OCI-LY3 (cell line): ENCODE measurements at regions not wholly inside any gene's neighbourhood (a gene's known extent, or its start where the extent isn't known, plus 50 kb on each side); places are given as distances from the start of the nearest gene placed in this dataset.

Experiments used
- H2AFZ ChIP-seq: fragments of 200-600, 300-600 bp; shearing (Covaris generic); 2 replicates; pipeline ENCODE4 v1.6.0; 2014; ENCODE audit warnings: antibody characterized with exemption, low read depth, low read length
- H3K27ac ChIP-seq: fragments of 200-600, 300-600 bp; sonication (generic); 2 replicates; pipeline ENCODE4 v1.5.1; 2014; ENCODE audit warnings: mild to moderate bottlenecking, low read length, moderate library complexity, mixed read lengths
- H3K27me3 ChIP-seq: fragments of 200-600, 300-600 bp; sonication (generic); 2 replicates; pipeline ENCODE4 v1.6.1; 2014; ENCODE audit warnings: low read depth, low read length, mixed read lengths
- H3K36me3 ChIP-seq: fragments of 200-600, 300-600 bp; sonication (generic); replicated peaks from 2 replicates; pipeline ENCODE3; 2014; ENCODE audit warnings: low read depth, low read length, mixed read lengths
- H3K4me1 ChIP-seq: fragments of 300-600, 200-600 bp; sonication (generic); 2 replicates; pipeline ENCODE4 v1.6.1; 2014; ENCODE audit warnings: low read length, mixed read lengths
- H3K4me2 ChIP-seq: fragments of 200-600, 300-600 bp; sonication (generic); 2 replicates; pipeline ENCODE4 v1.6.1; 2014; ENCODE audit warnings: low read length, mixed read lengths
- H3K4me3 ChIP-seq: fragments of 300-600, 200-600 bp; sonication (generic); 2 replicates; pipeline ENCODE4 v1.5.1; 2014; ENCODE audit warnings: antibody characterized with exemption, mild to moderate bottlenecking, low read length, moderate library complexity
- H3K79me2 ChIP-seq: fragments of 300-600, 200-600 bp; shearing (Covaris generic); 2 replicates; pipeline ENCODE4 v1.6.1; 2014; ENCODE audit warnings: mild to moderate bottlenecking, low read length, mixed read lengths
- H3K9ac ChIP-seq: fragments of 300-600, 200-600 bp; shearing (Covaris generic); 2 replicates; pipeline ENCODE4 v1.6.0; 2014; ENCODE audit warnings: mild to moderate bottlenecking, low read length, moderate library complexity
- H3K9me3 ChIP-seq: fragments of 200-600, 300-600 bp; shearing (Covaris generic); 2 replicates; pipeline ENCODE4 v1.6.1; 2014; ENCODE audit warnings: low read length, mixed read lengths; ENCODE audit not compliant: insufficient read depth
- H4K20me1 ChIP-seq: fragments of 200-600, 300-600 bp; sonication (generic); 2 replicates; pipeline ENCODE4 v1.6.1; 2016; ENCODE audit warnings: low read length, mixed read lengths; ENCODE audit not compliant: insufficient read depth
- EZH2phosphoT487 ChIP-seq: fragments of 200-600 bp; shearing (Covaris generic); IDR thresholded peaks from 2 replicates; pipeline ENCODE4 v1.6.1; 2018; ENCODE audit warnings: antibody characterized with exemption, mixed run types, low read depth
- TF ChIP-seq, protein P1 (sequence below): fragments of 200-600, 300-600 bp; sonication (generic); IDR thresholded peaks from 2 replicates; pipeline ENCODE4 v1.5.1; 2014; ENCODE audit warnings: antibody characterized with exemption, low read length, low read depth

DNA sequence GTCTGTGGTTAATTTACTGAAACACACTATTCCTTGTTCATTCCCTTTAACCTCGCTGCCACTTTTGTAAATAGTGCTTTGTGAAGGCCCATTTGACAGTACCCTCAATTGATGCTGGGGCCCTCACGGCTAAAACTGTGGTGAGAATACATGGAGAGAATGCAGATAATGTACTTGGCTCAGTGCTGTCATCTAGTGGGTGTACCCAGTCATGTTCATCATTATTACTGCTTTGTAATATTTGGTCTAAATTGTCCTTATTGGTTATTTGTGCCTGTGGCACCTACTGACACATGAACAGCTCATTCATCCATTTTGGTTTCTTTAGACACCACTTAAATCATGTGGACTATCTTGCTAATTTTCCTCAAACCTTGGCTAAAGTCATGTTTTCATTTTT is 543.6 kb downstream of the EDEM1 start:
- Histone ChIP-seq H3K27me3 (no peaks in the 10 kb centered on the region), H3K36me3 (no peaks in the 10 kb centered on the region), H3K9me3 (no peaks in the 10 kb centered on the region)

DNA sequence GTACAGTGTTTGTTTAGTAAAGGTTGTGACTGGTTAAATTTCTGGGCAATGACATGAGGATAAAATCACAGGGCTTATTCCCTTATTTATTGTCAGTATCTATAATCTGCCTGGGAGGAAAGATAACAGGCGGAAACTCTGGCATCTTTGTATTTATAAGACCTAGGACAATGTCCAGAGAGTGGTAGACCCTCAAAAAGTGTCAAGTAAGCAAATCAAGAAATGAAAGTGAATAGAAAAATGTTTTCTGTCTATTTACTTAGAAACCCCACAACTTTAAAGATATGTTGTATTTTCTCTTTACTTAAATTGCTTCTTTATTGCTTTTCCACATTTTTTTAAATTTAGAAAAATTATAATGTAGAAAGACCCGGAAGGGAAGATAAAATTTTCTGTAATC is 544.6 kb downstream of the EDEM1 start:
- no peaks in the 10 kb centered on the region for H4K20me1 ChIP-seq
- no peak overlapping the region for H3K27ac ChIP-seq
- H3K4me2 ChIP-seq: no peak overlapping the region
- H3K4me3 ChIP-seq: no peak overlapping the region
- no peaks in the 10 kb centered on the region for H3K79me2 ChIP-seq
- H3K27me3 ChIP-seq: no peaks in the 10 kb centered on the region
- H3K9ac ChIP-seq: no peak overlapping the region
- H3K4me1 ChIP-seq: no peaks in the 10 kb centered on the region
- H3K36me3 ChIP-seq: no peaks in the 10 kb centered on the region
- TF ChIP-seq, protein P1, sequence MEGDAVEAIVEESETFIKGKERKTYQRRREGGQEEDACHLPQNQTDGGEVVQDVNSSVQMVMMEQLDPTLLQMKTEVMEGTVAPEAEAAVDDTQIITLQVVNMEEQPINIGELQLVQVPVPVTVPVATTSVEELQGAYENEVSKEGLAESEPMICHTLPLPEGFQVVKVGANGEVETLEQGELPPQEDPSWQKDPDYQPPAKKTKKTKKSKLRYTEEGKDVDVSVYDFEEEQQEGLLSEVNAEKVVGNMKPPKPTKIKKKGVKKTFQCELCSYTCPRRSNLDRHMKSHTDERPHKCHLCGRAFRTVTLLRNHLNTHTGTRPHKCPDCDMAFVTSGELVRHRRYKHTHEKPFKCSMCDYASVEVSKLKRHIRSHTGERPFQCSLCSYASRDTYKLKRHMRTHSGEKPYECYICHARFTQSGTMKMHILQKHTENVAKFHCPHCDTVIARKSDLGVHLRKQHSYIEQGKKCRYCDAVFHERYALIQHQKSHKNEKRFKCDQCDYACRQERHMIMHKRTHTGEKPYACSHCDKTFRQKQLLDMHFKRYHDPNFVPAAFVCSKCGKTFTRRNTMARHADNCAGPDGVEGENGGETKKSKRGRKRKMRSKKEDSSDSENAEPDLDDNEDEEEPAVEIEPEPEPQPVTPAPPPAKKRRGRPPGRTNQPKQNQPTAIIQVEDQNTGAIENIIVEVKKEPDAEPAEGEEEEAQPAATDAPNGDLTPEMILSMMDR: no peak
- TF ChIP-seq EZH2phosphoT487: no peak
- H2AFZ ChIP-seq: no peak overlapping the region
- H3K9me3 ChIP-seq: no peaks in the 10 kb centered on the region

More for the DNA sequence above, 543.6 kb downstream of the EDEM1 start:
- Histone ChIP-seq H3K79me2 (no peaks in the 10 kb centered on the region), H3K9ac (no peak overlapping the region), H3K4me2 (no peak overlapping the region), H3K4me3 (no peak overlapping the region), H3K27ac (no peak overlapping the region), H4K20me1 (no peaks in the 10 kb centered on the region), H2AFZ (no peak overlapping the region), H3K4me1 (peaks cover 7% of the 10 kb centered on the region)
- no peak for TF ChIP-seq EZH2phosphoT487
- TF ChIP-seq, protein P1: peak; percentile 77

GRCh38 chr3:5733995-5734394 is 546.5 kb downstream of the EDEM1 start:
- no peak for TF ChIP-seq EZH2phosphoT487
- TF ChIP-seq, protein P1: no peak
- no peaks in the 10 kb centered on the region for H3K36me3 ChIP-seq
- no peak overlapping the region for H3K9ac ChIP-seq
- no peaks in the 10 kb centered on the region for H3K27me3 ChIP-seq
- H3K27ac ChIP-seq: no peak overlapping the region
- no peak overlapping the region for H3K4me3 ChIP-seq
- no peaks in the 10 kb centered on the region for H4K20me1 ChIP-seq
- H2AFZ ChIP-seq: no peak overlapping the region
- no peak overlapping the region for H3K4me2 ChIP-seq
- no peaks in the 10 kb centered on the region for H3K79me2 ChIP-seq
- H3K4me1 ChIP-seq: no peaks in the 10 kb centered on the region
- no peaks in the 10 kb centered on the region for H3K9me3 ChIP-seq

DNA sequence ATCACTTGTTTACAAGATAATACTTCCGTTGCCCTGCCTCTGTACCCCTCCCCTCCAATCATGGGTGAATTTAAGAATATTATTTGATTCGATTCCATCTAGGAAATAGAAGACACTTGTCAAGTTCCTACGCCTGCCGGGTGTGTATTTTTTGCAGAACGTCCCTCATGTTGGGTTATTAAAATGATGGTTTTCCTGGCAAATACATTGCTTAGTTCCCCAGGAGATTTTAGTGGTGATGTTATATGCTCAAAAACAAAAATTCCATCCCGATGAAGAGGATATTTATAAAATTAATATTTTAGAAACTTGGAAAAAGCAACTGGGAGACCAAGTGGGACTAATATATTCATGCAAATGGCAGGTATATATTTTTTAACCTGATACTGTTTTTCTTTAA is 548.4 kb downstream of the EDEM1 start:
- Histone ChIP-seq H3K79me2 (no peaks in the 10 kb centered on the region), H3K27ac (no peak overlapping the region)

More for the DNA sequence above, 548.4 kb downstream of the EDEM1 start:
- TF ChIP-seq EZH2phosphoT487: no peak
- TF ChIP-seq, protein P1: no peak
- Histone ChIP-seq H3K9me3 (no peaks in the 10 kb centered on the region), H3K9ac (no peak overlapping the region), H3K27me3 (no peaks in the 10 kb centered on the region), H3K36me3 (no peaks in the 10 kb centered on the region), H4K20me1 (no peaks in the 10 kb centered on the region), H3K4me3 (no peak overlapping the region), H3K4me1 (no peaks in the 10 kb centered on the region), H2AFZ (no peak overlapping the region), H3K4me2 (no peak overlapping the region)
